Hepatocyte (in vitro differentiated cells): ENCODE measurements at regions not wholly inside any gene's neighbourhood (a gene's known extent, or its start where the extent isn't known, plus 50 kb on each side); places are given as distances from the start of the nearest gene placed in this dataset.

Experiments used
- CTCF ChIP-seq: fragments of 200-600 bp; sonication (generic); IDR thresholded peaks from 2 replicates; pipeline ENCODE4 v1.5.1; 2016; ENCODE audit warnings: antibody characterized with exemption, mild to moderate bottlenecking; ENCODE audit not compliant: poor library complexity
- EZH2 ChIP-seq: fragments of 200-600 bp; sonication (generic); IDR thresholded peaks from 2 replicates; pipeline ENCODE4 v1.6.1; 2016; ENCODE audit warnings: antibody characterized with exemption, mild to moderate bottlenecking, borderline replicate concordance

GRCh38 chr1:19023787-19024186, 67.3 kb upstream of the IFFO2 start:
- TF ChIP-seq CTCF (no peak), EZH2 (no peak)
